ENCODE measurements at regions not wholly inside any gene's neighbourhood (a gene's known extent, or its start where the extent isn't known, plus 50 kb on each side); places are given as distances from the start of the nearest gene placed in this dataset.
"Not testable (repeated sequence)": the region's sequence is repeated elsewhere in the genome, so short reads cannot be mapped to it uniquely, and the experiment has no call there.

DNA sequence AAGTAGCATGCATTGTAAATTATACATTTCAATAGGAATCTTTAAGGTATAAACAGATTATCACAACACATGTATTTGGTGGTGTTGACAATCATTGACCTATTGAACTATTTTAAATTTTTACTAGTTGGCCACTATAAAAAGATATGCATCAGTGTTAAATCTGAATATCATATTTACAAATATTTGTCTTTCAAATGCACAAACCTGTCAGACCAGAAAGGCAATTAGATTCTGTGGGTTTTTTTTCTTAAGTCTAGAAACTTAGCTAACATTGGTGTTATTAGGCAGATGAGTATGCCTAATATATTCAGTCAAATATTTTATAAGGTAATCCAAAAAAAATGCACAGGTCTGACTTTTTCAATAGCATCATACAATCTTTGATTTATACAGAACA, 241.4 kb upstream of the DGKB start:
- DNase-seq = no peak

DNA sequence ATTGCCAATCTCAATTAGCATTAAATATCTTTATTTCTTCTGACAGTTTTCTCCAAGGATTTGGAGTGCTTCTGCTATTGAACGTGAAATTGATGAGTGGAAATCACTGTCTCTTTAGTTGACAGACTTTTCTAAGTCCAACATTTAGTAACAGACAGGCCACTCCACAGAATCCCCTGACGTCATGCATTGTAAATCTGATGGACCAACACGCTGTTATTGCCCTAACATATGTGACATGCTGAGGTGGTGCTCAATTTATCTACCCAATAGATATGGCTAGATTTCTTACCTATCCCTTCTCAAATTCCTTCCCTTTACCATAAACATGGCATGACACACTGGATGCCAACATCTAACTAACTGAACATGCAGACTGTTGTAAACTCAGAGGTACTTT, 240.6 kb upstream of the DGKB start:
- no peak for DNase-seq

DNA sequence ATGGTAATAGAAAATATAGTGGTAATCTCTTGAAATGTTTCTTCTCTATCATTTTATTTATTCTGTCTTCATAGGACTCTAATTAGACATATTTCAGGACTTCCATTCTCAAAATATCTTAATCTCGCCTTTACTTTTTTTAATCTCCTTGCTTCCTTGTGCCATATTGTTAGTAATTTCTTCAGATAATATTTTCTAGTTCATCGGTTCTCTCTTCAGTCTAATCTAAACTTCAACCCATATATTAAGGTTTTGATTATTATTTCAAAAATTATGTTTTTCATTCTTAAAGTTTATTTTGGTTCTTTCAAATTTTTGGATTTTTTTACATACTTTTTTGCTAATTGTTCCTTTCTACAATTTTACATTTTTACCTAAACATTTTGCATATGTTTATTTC, 237.9 kb upstream of the DGKB start:
- DNase-seq = no peak

DNA sequence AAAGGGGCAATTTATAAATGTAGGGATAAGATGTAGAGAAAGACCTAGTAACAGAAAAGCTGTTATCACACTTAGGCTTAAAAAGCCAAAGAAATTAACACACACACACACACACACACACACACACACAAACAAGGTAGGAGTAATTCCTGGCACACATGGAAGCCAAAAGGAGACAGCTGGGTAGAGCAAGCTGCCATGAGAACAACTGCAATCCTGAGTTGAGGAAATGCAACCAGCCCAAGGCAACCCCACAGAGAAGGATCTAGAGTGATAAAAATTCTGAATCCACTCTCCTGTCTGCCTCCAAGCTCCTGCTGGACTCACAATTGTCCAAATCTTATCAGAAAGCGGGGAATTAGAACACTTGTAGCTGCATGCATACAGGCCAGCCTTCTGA, 229.1 kb upstream of the DGKB start:
- no peak for DNase-seq

DNA sequence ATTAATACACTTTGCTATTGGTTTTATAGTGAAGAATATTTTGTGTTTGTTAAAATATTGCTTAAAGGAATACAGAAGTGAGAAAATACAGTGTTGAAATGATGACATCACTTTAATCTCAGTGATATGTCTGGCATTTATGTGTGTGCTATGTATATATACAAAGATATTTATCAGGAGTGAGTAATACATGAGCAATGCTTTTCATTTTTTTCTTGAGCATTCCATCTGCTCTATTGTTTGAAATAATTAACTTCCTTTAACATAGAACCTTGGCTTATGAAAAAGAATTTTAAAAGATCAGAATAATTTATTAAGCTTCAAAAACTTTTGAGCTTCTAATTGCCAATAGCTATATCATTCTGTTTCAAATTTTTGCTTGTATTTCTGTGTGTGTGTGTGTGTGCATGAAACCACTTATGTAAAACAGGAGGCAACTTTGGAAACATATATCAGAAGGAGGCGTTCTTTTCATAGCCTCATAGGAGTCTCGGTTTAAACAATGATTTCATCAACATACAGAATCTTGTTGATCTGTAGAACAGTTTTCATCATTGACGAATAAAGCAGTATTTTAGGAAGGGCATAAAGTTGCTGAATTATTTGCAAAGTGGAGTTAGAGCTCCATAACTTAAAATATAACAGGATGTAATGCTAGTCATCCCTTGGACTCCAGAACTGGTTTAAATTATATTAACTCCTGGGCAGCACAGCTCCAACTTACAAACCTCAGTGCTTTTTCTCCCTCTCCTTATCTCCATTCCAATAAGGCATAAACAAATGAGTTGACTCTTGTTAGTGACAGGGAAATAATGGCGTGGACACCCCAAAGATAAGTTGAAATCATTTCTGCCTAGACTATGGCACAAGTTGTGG, 228.4 kb upstream of the DGKB start:
- DNase-seq = no peak

DNA sequence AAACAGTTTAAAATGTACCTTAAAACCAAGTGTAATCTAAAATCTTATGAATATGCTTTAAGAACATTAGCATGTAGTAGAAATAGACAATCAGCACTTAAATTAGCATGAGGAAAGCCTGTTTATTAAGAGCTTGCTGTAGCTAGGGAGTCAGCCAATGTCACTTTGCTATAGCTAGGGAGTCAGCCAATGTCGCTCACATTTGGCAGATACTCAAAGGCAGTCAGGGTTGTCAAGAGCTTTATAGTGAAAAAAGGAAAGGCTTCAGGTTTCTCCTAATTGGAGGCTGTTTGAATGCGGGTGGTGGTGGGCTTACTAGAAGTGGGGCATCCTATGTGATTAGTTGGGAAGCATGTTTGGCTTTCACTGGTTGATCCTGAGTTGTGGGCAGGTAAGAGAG, 226.2 kb upstream of the DGKB start:
- DNase-seq = no peak

DNA sequence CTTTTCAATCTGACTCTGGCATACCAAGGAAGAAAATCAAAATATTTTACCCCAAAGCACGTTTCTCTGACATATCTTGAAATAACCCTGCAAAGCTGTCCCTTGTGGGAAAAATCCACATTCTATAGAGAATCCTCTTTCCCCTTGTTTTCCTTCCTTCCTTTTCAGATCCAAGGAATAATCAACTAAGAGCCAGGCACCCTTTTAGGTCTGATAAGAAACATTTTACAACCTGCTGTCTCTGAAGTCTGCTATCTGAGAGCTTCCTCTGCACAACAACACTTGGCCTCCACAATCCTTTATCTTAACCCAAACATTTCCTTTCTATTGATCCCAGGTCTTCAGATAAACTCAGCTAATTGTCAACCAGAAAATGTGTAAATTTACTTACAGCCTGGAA, 224.1 kb upstream of the DGKB start:
- DNase-seq = not testable (repeated sequence)

DNA sequence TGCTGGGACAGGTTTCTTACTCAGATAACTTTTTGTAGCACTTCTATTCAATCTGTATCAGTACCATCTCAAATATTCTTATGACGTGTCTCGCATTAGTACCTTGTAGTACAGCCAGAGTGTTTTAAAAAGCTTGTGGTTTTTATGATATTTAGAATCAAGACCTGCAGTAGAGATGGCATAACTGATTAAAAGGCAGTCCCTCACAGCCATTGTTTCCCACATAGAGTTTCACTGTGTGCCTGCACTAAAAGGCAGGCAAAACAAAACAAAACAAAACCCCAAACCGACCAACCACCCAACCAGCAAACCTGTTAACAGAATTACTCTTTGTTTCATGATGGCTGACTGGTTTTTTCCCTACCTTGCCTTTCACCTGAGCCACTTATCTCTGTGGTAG, 221.3 kb upstream of the DGKB start:
- DNase-seq = no peak

DNA sequence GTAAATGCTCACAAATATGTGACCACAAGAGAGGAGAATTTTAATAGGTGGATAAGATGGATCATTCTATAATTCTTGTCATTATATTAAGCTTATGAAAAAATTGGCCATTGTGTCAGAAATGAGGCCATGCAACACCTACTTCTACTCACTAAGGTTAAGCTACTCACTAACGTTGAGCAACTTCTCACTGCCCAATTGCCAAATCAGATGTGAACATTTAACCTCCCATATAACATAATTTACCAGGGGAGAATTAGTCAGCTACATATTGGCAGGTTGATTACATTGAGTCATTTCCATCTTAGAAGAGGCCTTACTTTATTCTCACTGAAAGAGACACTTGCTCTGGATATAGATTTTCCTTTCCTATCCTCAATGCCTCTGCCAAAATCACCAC, 211.2 kb upstream of the DGKB start:
- DNase-seq = no peak

DNA sequence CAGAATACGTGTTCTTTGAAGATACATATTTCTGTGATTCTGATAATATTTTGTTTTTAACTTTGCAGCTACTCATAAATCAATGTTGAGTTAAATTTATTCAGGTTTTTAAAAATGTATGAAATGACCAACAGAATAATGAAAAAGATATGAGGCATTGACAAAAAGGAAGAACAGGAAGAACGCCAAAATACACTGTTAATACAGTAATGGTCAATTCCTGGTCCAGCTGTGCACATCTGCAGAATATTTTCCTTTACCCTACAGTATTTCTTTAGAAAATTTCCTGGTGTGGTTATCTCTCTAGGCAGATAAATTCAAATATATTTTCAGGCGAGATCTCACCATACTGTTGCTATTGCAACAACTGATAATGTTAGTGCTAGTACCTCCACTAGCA, 203.2 kb upstream of the DGKB start:
- DNase-seq = no peak

DNA sequence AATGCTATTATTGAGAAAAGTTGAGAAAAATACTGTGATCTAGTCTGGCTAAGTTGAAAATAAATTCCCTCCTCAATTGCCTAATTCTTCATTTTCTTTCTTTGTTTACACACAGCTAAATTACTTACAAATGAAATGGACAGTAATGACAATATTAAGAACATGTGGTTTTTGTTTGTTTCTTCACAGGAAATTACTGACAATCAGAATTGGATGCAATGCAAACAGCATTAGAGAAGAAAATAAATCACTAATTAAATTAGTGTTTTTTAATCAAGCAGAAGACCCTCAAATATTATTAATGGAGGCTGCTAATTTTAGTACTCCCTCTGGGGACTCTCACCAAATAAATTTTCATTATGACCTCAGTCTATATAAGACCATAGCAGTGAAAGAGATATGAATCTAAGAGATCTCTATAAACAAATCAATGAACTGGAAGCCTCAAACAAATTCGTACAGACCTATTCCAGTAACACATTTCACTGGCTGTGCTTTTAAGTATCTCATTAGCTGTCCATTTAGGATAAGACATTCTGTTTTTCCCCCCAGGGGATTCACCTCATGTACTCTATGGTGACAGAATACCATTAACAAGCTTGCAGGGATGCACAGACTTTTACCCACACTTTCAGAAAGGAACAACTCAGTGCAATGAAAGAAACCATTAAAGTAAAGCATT, 202.0 kb upstream of the DGKB start:
- DNase-seq = no peak

DNA sequence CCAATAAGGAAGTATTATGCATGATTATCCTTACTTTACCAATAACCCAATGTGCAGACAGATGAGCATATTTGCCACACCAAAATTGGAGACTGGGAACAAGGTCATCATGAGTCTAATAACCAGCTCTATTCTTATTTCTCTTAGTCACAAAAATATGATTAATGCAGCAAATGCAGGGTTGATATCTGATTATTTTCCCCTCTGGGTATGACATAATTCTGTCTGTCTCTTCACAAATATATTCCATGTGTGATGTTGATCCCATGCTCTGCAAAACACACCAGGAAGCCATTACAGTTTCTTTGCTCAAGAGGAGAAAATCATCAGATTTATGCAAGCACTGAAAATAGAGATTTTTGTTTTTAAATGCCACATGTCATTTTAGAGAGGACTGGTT, 196.5 kb upstream of the DGKB start:
- no peak for DNase-seq

DNA sequence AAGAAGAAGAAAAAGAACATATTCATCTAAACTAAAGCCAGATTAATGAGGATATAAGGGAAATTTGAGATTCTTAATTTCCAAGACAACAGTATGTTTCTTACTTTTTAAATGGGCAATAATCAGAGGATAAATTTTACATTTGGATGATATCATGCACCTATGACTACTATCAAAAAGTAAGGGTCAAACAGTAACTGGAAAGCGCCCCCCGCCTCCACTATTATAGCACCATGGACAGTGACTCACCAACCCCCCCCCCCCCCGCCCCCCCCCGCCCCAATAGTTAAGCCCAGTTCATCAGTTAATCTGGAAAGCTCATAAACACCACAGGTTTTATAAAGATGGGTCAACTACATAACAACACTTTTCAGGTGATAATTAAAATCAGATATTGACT, 194.3 kb upstream of the DGKB start:
- DNase-seq = no peak

DNA sequence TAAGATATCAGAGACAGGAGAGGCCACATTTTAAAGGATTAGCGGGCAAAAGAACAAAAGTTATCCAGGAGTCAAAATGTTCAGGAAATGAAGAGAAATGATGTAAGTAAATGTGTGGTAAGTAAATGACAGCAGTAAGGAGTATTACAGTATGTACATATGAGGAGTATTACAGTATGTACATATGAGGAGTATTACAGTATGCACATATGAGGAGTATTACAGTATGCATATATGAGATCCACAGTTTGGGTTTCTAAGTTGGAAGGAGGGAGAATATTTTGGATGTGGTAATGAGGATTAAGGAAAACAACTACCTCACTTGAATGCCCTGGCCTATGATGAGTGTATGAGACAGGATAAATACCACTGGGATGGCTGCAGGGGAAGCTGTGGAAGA, 192.4 kb upstream of the DGKB start:
- DNase-seq = no peak

DNA sequence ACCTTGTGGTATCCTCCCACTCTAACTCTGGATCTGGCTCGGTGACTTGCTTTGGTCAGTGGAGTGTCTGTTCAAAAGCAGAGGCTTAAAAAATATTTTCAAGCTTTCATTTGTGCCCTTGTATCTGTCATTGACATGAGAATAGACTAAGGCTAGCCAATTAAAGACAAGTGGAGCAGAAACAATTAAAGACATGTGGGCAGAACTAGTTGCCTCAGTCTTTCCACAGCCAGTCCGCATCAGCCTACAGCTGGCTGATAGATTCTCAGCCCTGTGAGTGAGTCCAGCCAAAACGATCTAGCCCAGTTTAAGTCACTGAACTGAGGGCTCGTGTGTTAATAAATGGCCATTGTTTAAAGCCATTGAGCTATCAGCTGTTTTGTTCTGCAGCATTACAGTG, 185.2 kb upstream of the DGKB start:
- DNase-seq = no peak

DNA sequence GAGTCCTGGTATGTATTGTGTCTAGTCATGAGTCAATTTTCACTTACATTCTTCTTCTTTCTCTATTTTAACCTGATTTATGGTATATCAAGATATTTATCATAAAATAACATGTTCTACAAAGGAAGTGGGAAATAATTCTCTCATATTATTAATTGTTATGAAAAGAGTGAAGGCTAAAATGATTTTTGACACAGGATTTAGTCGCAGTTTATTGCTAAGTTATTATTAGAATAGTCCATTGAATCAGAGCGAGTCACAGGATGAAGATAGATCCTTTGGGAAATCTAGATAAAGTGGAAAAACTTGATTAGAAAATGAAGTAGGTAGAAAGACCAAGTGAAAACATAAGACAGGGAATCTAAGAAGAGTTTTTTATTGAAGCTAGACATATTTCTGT, 184.3 kb upstream of the DGKB start:
- no peak for DNase-seq

DNA sequence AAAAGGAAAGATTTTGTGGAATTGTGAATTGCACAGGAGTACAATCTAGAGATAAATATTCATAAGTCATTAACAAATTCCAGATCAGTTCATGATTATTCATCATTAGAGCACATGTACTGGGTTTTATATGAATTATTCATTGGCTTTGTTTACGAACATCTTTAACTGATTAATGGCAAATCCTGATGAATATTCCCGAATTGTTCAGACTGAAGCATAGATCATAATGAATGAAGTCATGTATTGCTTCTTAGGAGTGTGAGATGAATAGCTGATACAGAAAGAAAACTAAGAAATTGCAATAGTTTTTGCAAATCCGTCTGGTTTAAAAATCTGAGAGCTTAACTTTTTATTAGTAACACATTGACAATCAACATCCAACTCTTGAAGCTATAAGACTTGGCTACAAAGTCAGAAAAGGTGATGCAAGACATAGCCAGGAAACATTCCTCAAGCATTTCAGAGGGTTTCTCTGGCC, 183.6 kb upstream of the DGKB start:
- no peak for DNase-seq

DNA sequence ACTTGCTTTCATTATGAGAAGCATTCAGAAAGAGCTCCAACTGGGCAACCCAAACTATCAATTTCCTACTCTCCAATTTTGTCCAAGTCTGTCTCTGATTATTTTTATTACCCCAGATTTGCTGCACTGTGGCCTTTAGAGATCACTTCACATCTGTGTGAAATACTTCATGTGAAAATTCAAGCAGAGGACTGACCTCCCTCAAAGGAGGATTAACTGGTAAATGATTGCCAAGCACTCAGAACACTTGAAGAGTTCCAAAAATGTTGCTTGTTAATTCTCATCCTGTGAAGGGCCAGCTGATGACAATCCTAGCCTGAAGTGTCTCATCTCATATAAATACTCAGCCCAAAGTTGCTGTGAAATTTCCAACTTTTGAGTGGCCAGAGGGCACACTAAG, 182.8 kb upstream of the DGKB start:
- no peak for DNase-seq

DNA sequence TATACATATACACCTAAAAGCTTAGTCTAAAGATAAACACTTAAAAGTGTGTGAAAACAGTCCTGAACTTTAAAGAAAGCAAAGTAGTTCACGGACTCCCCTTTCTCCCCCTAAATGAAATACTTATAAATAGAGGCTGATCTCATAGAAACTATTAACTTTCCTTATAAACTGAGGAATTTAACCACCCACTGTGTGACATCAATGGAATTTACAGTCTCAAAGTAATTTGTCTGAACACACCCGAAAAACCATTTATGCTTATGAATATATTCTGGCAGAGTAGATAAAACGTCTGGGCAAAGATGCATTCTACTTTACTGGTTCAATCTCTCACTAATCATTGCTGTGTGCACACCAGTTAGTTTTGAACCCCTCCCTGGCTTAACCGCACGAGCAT, 181.8 kb upstream of the DGKB start:
- DNase-seq = no peak

DNA sequence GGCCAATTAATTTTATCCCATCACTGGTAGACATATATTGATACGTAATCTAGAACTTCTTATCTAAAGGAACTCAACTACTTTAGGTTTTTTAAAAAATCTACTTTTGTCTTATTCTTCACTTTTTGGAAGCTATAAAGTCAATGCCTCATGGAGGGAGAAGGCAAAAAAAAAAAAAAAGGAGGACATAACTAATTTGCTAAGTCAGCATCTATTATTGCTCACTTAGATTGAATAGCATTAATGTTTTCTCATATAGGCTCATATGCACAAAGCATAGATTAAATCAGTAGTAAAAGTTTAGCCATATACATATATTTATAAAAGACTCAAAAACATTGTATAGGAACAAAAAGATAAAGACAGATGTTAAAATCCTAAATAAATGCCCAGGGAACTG, 179.3 kb upstream of the DGKB start:
- no peak for DNase-seq

DNA sequence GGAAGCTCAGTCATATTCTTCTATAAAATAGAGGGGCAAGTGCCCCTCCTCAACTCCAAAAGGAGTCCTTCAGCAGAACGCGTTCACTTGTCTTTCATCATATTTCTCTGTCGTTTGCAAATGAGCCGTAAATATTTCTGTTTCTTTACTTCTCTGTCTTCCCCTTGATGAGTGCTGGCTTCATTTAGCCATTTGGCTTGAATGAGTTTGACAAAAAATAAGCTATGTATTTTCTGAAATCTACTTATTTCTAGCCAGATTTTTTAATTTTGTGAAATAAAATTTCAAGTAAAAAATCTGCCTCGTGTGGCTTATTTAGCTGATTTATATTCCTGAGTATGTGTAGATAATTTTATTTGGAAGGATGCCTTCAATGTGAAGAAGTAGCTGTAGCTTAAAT, 170.8 kb upstream of the DGKB start:
- no peak for DNase-seq

DNA sequence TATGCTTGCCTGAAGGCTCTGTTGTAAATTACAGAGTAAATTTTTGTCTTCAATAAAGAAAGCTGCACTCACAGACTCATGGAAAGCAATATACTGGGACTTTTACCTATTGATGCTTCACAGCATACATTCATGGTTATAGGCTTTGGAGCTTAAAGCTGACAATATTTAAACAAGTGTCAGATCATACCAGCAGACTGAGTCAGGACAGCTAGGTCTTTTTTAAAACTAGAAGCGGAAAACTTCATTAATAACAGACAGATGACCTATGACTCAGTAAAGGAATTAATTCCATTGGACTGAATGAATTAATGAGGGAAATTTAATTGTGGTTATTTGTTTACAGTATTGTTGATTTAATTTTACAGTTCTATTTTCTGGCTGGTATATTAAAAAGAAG, 165.8 kb upstream of the DGKB start:
- no peak for DNase-seq

DNA sequence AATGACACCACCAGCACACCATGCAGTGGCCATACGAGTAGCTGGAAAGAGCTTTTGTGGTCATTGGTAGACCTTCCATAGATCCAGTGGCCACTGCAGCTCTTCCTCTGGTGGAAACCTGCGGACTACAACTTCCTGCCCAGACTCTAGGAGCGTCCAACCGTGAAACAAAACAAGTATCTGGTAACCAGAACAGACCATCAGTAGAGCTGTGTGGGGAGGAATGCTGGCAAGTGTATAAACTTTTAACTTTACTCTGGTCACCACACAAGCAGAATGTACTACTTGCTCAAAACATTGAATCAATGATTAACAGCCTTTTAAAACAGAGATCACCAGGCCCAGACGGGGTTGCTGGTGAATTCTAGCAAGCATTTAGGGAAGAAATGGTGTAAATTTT, 154.7 kb upstream of the DGKB start:
- DNase-seq = no peak

DNA sequence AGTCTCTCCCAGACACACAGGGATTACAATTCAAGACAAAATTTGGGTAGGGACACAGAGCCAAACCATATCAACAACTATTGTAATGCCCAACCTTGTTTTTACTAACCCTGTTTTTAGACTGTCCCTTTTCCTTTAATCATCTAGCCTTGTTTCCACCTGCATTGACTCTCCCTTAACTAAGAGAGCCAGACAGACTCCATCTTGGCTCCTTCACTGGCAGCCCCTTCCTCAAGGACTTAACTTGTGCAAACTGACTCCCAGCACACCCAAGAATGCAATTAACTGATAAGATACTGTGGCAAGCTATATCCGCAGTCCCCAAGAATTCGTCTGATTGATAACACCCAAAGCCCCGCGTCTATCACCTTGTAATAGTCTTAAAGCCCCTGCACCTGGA, 151.8 kb upstream of the DGKB start:
- not testable (repeated sequence) for DNase-seq

DNA sequence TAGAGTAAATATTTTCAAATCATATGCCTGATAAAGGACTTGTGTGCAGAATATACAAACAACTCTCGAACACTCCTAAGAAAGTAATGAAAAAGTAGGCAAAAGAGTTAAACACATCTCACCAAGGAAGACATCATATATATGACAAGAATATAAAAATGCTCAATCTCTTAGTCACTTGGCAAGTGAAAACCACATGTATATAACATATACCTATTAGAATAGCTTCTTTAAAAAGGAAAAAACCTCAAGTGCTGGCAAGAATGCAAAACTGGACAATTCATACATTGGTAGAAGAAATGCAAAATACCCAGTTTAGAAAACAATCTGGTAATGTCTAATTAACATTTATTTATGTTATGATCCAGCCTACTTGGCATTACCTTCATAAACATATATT, 146.6 kb upstream of the DGKB start:
- no peak for DNase-seq
